H9 (cell line): ENCODE measurements at regions not wholly inside any gene's neighbourhood (a gene's known extent, or its start where the extent isn't known, plus 50 kb on each side); places are given as distances from the start of the nearest gene placed in this dataset.

Experiments
- DNase-seq: peaks from one replicate; pipeline ENCODE4 v3.0.0-alpha.2; 2017
- H2AFZ ChIP-seq: one replicate; pipeline ENCODE4 v1.6.1; 2013; ENCODE audit warnings: mild to moderate bottlenecking, low read length, control low read depth, moderate library complexity
- H2AK5ac ChIP-seq: 2 replicates; pipeline ENCODE4 v1.6.1; 2013; ENCODE audit warnings: low read length, control low read depth, mixed read lengths; ENCODE audit not compliant: insufficient read length
- H2BK120ac ChIP-seq: one replicate; pipeline ENCODE4 v1.6.1; 2013; ENCODE audit warnings: low read depth, mild to moderate bottlenecking, low read length, control low read depth, inconsistent platforms; ENCODE audit not compliant: poor library complexity, severe bottlenecking
- H2BK12ac ChIP-seq: 2 replicates; pipeline ENCODE4 v1.6.1; 2013; ENCODE audit warnings: low read length, control low read depth, mixed read lengths, low read depth; ENCODE audit not compliant: insufficient read length
- H2BK15ac ChIP-seq: 2 replicates; pipeline ENCODE4 v1.6.1; 2013; ENCODE audit warnings: low read depth, low read length, control low read depth
- H2BK20ac ChIP-seq: one replicate; pipeline ENCODE4 v1.6.1; 2013; ENCODE audit warnings: low read depth, mild to moderate bottlenecking, low read length, control low read depth, inconsistent platforms; ENCODE audit not compliant: poor library complexity, severe bottlenecking
- H2BK5ac ChIP-seq: 2 replicates; pipeline ENCODE4 v1.6.1; 2013; ENCODE audit warnings: low read length, control low read depth, mixed read lengths; ENCODE audit not compliant: insufficient read length
- H3K14ac ChIP-seq: 2 replicates; pipeline ENCODE4 v1.6.1; 2013; ENCODE audit warnings: low read length, control low read depth; ENCODE audit not compliant: insufficient read depth
- H3K18ac ChIP-seq: 2 replicates; pipeline ENCODE4 v1.6.1; 2013; ENCODE audit warnings: low read depth, mild to moderate bottlenecking, mixed read lengths, low read length, control low read depth; ENCODE audit not compliant: insufficient read length
- H3K23ac ChIP-seq: 2 replicates; pipeline ENCODE4 v1.6.1; 2013; ENCODE audit warnings: low read length, control low read depth, mixed read lengths, low read depth; ENCODE audit not compliant: insufficient read length
- H3K23me2 ChIP-seq: 2 replicates; pipeline ENCODE4 v1.6.1; 2013; ENCODE audit warnings: low read depth, mild to moderate bottlenecking, mixed read lengths, low read length, control low read depth; ENCODE audit not compliant: insufficient read length, poor library complexity, severe bottlenecking
- H3K27ac ChIP-seq: 2 replicates; pipeline ENCODE4 v1.5.1; 2013; ENCODE audit warnings: low read length, control low read depth, mixed read lengths, low read depth; ENCODE audit not compliant: insufficient read length
- H3K27me3 ChIP-seq: 2 replicates; pipeline ENCODE4 v1.6.1; 2013; ENCODE audit warnings: low read length, control low read depth, inconsistent platforms; ENCODE audit not compliant: insufficient read depth
- H3K4ac ChIP-seq: 2 replicates; pipeline ENCODE4 v1.6.1; 2013; ENCODE audit warnings: low read depth, mild to moderate bottlenecking, control low read depth, inconsistent platforms, low read length, moderate library complexity
- H3K4me1 ChIP-seq: 2 replicates; pipeline ENCODE4 v1.6.1; 2013; ENCODE audit warnings: low read length, control low read depth, inconsistent platforms; ENCODE audit not compliant: insufficient read depth
- H3K4me2 ChIP-seq: 2 replicates; pipeline ENCODE4 v1.6.1; 2013; ENCODE audit warnings: low read length, control low read depth, mixed read lengths; ENCODE audit not compliant: insufficient read length, insufficient read depth
- H3K56ac ChIP-seq: 2 replicates; pipeline ENCODE4 v1.6.1; 2013; ENCODE audit warnings: low read depth, mild to moderate bottlenecking, mixed read lengths, low read length, control low read depth; ENCODE audit not compliant: insufficient read length
- H3K79me1 ChIP-seq: 2 replicates; pipeline ENCODE4 v1.6.1; 2013; ENCODE audit warnings: low read depth, mild to moderate bottlenecking, moderate library complexity, low read length, control low read depth, inconsistent platforms; ENCODE audit not compliant: insufficient read depth, poor library complexity, severe bottlenecking
- H3K79me2 ChIP-seq: 2 replicates; pipeline ENCODE4 v1.6.1; 2013; ENCODE audit warnings: low read length, control low read depth, inconsistent platforms; ENCODE audit not compliant: insufficient read depth
- H3K9ac ChIP-seq: 2 replicates; pipeline ENCODE4 v1.6.1; 2013; ENCODE audit warnings: low read length, control low read depth, mixed read lengths; ENCODE audit not compliant: insufficient read length; ENCODE audit errors: extremely low read depth
- H3K9me3 ChIP-seq: one replicate; pipeline ENCODE4 v1.6.1; 2013; ENCODE audit warnings: low read depth, low read length, inconsistent platforms; ENCODE audit not compliant: control insufficient read depth
- H3T11ph ChIP-seq: one replicate; pipeline ENCODE4 v1.6.1; 2013; ENCODE audit warnings: mild to moderate bottlenecking, low read length, control low read depth, inconsistent platforms
- H4K20me1 ChIP-seq: one replicate; pipeline ENCODE4 v1.6.1; 2013; ENCODE audit not compliant: control insufficient read depth, insufficient read length, insufficient read depth
- H4K5ac ChIP-seq: 2 replicates; pipeline ENCODE4 v1.6.1; 2013; ENCODE audit warnings: low read depth, mild to moderate bottlenecking, mixed read lengths, low read length, control low read depth; ENCODE audit not compliant: insufficient read length
- H4K8ac ChIP-seq: replicated peaks from 2 replicates; pipeline ENCODE4 v1.6.1; 2013; ENCODE audit warnings: low read length, control low read depth, mixed read lengths, low read depth; ENCODE audit not compliant: insufficient read length
- H4K91ac ChIP-seq: 2 replicates; pipeline ENCODE4 v1.6.1; 2013; ENCODE audit warnings: low read depth, mild to moderate bottlenecking, moderate library complexity, mixed read lengths, low read length, control low read depth; ENCODE audit not compliant: insufficient read length
- H3K27ac Mint-ChIP-seq, 3 experiments: 2 replicates in 2 of 3; 3 replicates in 1 of 3; pipeline ENCODE4 v1.8.0; 2020 to 2021; ENCODE audit warnings: mixed read lengths in 3 of 3, mild to moderate bottlenecking in 1 of 3, moderate library complexity in 1 of 3
- H3K27me3 Mint-ChIP-seq: 2 replicates; pipeline ENCODE4 v1.8.0; 2021; ENCODE audit warnings: low read depth, mild to moderate bottlenecking, moderate library complexity, mixed read lengths
- H3K36me3 Mint-ChIP-seq, 3 experiments: 2 replicates in 2 of 3; 3 replicates in 1 of 3; pipeline ENCODE4 v1.8.0; 2020 to 2021; ENCODE audit warnings: low read depth in 3 of 3, mixed read lengths in 3 of 3; ENCODE audit not compliant: insufficient read depth in 1 of 3
- H3K4me1 Mint-ChIP-seq, 2 experiments: 2 replicates each; pipeline ENCODE4 v1.8.0; 2020; ENCODE audit warnings: mixed read lengths in 2 of 2
- H3K4me3 Mint-ChIP-seq, 2 experiments: 2 replicates in 1 of 2; 3 replicates in 1 of 2; pipeline ENCODE4 v1.8.0; 2020 to 2021; ENCODE audit warnings: mild to moderate bottlenecking in 2 of 2, mixed read lengths in 2 of 2, moderate library complexity in 1 of 2
- H3K9me3 Mint-ChIP-seq, 2 experiments: 2 replicates in 1 of 2; 3 replicates in 1 of 2; pipeline ENCODE4 v1.8.0; 2020; ENCODE audit warnings: mild to moderate bottlenecking in 2 of 2, mixed read lengths in 2 of 2, moderate library complexity in 1 of 2
- WGBS: extraction: QIAGEN DNeasy Blood & Tissue Kit; methylation state at CpG from one replicate; pipeline ENCODE4 v1.1.7; 2013; ENCODE audit warnings: missing lambda C conversion rate, low lambda C conversion rate, mixed read lengths; ENCODE audit not compliant: insufficient read length; ENCODE audit errors: extremely low coverage; 5-methylcytosine and 5-hydroxymethylcytosine counted together
- TF ChIP-seq, protein P1 (sequence below): fragments of 200-600 bp; sonication (generic); conservative IDR thresholded peaks from 3 replicates; pipeline ENCODE4 v1.8.0; 2021; ENCODE audit warnings: antibody characterized with exemption, mild to moderate bottlenecking

DNA sequence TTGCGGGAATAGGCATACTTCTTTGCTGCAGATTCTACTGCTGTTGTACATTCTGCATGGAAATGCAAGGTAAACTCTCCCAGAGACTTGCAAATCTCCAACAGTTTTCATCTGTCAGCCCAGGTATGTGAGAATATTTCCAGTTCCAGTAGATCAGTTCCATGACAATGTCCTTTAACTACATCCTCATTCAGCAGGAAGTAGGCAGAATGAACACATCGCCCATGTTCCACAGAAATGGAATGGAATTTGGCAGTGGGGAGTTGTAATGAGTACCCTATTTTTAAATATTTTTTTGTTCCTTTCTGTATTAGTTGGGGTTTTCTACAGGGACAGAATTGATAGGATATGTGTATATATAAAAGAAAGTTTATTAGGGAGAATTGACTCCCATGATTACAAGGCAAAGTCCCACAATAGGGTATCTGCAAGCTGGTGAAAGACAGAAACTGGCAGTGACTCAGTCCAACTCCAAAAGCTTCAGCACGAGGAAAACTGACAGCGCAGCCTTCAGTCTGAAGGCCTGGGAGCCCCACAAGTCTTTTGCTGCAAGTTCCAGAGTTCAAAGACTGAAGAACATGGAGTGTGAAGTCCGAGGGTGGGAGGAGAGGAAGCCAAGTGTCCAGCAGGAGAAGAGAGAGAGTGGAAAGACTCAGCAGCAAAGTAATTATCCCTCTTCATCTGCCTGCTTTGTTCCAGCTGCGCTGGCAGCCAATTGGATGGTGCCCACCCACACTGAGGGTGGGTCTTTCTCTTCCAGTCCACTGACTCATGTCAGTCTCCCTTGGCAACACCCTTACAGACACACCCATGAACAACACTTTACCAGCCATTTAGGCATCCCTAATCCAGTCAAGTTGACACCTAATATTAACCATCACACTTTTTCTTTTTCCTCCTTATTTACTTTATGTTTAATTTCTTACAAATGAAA is 110.4 kb upstream of the SCAF11 start:
- Histone ChIP-seq H3K27ac (no peak overlapping the region), H3K79me2 (no peaks in the 10 kb centered on the region), H3K23me2 (no peaks in the 10 kb centered on the region), H2AFZ (no peak overlapping the region), H3K4me2 (no peak overlapping the region), H3K4me1 (no peaks in the 10 kb centered on the region), H3K4ac (no peak overlapping the region), H2AK5ac (no peak overlapping the region), H2BK120ac (no peak overlapping the region), H2BK12ac (no peak overlapping the region), H2BK15ac (no peak overlapping the region), H3K23ac (no peak overlapping the region), H3K14ac (no peak overlapping the region), H3K9ac (no peak overlapping the region), H3K27me3 (no peaks in the 10 kb centered on the region), H4K8ac (no peak overlapping the region), H3T11ph (no peak overlapping the region), H4K91ac (no peak overlapping the region), H3K9me3 (no peaks in the 10 kb centered on the region), H4K5ac (no peak overlapping the region), H3K56ac (no peak overlapping the region), H4K20me1 (no peaks in the 10 kb centered on the region), H2BK20ac (no peak overlapping the region), H3K79me1 (no peaks in the 10 kb centered on the region), H3K18ac (no peak overlapping the region), H2BK5ac (no peak overlapping the region)
- TF ChIP-seq, protein P1, sequence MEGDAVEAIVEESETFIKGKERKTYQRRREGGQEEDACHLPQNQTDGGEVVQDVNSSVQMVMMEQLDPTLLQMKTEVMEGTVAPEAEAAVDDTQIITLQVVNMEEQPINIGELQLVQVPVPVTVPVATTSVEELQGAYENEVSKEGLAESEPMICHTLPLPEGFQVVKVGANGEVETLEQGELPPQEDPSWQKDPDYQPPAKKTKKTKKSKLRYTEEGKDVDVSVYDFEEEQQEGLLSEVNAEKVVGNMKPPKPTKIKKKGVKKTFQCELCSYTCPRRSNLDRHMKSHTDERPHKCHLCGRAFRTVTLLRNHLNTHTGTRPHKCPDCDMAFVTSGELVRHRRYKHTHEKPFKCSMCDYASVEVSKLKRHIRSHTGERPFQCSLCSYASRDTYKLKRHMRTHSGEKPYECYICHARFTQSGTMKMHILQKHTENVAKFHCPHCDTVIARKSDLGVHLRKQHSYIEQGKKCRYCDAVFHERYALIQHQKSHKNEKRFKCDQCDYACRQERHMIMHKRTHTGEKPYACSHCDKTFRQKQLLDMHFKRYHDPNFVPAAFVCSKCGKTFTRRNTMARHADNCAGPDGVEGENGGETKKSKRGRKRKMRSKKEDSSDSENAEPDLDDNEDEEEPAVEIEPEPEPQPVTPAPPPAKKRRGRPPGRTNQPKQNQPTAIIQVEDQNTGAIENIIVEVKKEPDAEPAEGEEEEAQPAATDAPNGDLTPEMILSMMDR, result no peak
- H3K27me3 Mint-ChIP-seq, result 0 out of 2 replicates have a peak, but pooled peaks cover 2% of the 10 kb centered on the region
- peaks cover 5% of the 10 kb centered on the region in 2 experiments; a peak in 4 of 5 replicates for H3K9me3 Mint-ChIP-seq
- no peak overlapping the region for H3K27ac Mint-ChIP-seq
- H3K4me3 Mint-ChIP-seq, result no peak overlapping the region
- WGBS, result no CpG with 5 or more reads among the region's 6 CpGs
- no peaks in the 10 kb centered on the region for H3K4me1 Mint-ChIP-seq
- no peaks in the 10 kb centered on the region for H3K36me3 Mint-ChIP-seq
- DNase-seq, result no peak
